GM21528 (cell line): ENCODE measurements at regions not wholly inside any gene's neighbourhood (a gene's known extent, or its start where the extent isn't known, plus 50 kb on each side); places are given as distances from the start of the nearest gene placed in this dataset.

Experiments used
- ATAC-seq: cut with Tn5 transposase; IDR thresholded peaks from one replicate; pipeline ENCODE4 v1.9.1; 2021; ENCODE audit warnings: mild to moderate bottlenecking, moderate library complexity; ENCODE audit not compliant: unreplicated experiment, low FRiP score

DNA sequence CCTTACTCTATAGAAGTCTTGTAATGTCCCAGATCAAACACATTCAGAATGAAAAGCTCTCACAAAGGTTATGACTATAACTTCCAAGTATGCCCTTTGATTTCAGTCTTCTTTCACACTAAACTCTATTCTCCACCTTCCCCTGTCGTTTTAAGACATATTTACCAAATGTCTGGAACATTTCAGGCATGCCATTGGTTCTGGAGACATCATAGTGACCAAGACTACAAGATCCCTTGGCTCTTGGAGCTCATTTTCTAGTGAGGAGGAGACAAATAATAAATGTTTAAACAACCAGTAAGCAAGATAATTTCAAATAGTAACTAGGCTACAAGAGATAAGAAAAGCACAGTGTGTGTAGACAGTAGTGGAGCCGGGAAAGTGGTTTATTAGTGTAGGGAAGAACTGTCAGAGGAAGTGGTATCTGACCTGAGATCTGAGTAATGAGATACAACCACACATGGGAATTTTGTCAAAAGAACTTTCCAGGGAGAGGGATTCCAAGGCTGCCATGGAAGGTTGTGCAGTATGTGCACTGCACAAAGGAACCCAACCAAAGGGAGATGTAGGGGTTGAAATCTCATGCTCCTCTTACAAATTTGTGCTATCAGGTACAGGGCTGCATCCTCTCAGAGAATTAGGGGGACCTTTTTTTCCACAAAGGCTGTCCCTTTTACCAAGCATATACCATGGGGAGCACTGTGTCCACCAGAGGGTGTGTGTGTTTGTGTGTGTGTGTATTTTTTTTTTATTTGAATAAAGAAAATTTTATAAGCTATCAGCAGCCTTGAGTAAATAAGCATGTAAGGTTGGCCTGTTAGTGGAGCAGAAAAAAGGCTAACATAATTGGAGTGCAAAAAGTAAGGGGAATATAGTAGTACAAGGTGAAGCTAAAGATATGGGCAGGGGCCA lies 1279.1 kb upstream of the WWC1 start:
- no peak for ATAC-seq

DNA sequence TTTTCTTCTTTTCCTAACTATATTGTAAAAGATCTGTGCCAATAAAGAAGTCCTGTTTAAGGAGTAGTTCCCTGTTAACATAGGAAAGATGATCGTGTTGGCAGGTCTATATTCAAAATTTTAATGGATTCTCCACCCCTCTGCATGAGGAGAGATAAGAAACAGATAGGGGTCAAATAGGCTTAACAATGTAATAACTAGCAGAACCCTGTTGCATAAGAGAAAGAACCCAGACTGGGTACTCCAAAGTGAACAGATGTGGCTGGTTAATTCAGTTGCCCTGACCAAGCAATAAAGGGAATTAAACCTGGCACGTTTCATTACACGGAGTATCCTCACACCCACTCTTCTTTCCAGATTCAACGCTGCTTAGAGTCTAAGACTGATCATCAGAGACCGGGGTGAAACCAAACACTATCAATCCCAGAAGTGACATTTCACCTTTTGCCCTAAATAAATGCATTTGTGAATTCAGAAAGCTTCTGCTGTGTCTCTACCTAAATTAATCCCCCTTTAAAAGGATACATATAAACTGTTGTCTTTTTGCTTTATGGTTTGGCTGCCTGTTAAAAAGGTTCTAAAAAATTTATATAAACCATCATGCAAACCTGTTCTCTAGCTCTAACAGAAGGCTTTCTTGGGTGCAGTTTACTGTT lies 1276.9 kb upstream of the WWC1 start:
- ATAC-seq = no peak

DNA sequence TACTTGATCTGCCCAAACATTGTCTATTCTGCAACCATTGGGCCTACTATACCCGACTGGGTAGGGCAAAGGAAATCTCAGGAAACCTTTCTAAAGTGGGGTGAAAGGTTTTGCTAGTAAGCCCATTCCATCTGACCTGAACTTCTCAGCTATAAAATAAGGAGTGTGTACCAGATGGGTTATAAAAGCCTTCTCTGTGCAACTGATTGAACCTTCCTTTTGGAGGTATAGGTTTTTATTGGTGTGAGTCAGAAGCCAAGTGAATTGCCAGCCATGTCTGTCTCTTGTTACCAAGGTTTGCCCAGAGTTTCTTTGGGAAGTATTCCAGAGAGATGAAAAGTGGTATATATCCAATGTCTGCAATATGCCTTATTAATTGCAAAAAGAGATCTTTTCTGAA lies 1271.0 kb upstream of the WWC1 start:
- no peak for ATAC-seq

DNA sequence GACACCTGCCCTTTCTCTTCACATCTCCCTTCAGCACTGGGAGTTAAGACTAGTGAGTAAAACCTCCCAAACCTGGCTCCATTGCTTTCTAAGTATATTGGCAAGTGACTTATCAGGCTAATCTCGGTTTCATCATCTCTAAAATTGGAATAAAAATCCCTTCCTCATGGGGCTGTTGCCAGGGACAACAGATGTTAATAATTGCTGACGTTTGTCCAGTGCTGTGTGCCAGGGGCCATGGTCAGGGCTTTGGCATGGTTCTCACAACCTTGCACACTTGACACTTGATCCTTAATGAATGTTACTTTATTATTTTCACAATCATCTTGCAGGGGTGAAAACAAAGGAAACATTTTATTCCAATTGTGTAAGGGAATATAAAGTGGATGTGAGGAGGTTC lies 1262.0 kb upstream of the WWC1 start:
- no peak for ATAC-seq

DNA sequence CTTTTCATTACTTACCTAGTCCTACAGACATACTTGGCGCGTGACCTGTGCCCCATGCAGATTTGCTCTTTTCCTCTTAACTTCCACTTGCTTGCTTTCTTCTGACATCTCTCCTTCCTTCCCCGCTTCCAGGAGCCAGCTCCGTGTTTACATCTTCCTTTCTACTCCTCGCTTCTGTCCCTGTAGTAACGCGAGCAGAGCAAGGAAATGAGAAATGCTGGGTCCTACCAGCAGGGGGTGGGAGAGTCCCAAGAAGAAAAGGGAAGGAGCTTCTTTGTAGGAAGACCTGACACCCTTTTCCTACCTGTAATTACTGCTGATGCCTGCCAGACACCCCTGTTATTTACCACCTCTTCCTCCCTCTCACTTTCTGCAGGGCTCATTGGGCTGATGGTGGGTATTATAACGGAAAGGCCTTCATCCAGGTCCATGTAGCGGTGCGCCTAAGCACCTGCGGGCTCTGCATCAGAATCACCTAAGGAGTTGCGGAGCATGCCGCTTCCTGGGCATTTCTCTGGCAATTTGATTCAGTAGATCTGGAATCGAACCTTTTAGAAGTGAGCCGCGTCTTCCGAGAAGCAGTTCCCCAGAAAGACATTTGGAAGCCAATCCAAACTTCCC lies 1260.8 kb upstream of the WWC1 start:
- no peak for ATAC-seq

DNA sequence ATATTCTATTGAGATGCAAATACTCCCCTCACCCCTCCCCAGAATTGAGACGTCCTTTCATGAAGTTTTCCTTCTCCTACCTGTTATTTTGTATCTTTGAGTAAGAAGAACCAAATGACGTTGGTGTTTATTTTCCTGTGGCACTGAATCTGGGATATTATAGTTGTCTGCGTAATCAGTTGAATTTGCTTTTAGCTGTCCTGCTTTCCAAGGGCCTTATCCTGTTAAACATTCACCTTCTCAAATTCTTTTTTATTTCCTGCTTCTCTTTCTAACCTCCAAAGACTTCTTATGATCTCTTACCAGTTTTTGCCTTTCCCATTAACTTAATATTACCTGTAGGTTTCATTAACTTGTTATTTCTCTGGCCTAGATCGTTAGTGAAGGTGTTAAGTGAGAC lies 1254.9 kb upstream of the WWC1 start:
- ATAC-seq = no peak

DNA sequence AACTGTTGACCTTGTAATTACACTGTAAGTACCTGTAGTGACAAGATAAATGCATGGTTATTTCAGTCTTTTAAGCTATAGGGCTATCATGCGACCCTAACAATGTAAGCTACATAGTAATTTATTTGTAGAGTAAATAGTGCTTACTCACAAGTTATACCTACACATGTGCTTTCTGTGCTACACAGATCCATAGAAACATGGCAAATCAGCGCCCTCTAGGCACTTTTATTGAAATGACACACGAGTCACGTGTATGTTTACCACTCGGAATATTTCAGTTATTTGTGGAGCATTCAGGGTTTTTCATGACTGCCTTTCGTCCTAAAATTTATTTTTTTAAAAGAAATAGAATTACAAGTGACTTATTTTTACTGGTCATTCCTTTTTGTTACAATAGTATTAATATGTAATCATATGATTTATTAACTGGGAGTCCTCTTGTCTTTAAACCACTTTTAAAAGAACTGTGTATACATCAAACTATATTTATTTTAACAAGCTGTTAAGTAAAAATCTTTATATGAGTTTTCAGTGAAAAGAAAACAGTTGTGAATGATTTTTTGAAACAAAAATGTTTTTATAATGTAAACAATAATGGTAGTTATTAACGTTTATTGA lies 1242.3 kb upstream of the WWC1 start:
- ATAC-seq = no peak

DNA sequence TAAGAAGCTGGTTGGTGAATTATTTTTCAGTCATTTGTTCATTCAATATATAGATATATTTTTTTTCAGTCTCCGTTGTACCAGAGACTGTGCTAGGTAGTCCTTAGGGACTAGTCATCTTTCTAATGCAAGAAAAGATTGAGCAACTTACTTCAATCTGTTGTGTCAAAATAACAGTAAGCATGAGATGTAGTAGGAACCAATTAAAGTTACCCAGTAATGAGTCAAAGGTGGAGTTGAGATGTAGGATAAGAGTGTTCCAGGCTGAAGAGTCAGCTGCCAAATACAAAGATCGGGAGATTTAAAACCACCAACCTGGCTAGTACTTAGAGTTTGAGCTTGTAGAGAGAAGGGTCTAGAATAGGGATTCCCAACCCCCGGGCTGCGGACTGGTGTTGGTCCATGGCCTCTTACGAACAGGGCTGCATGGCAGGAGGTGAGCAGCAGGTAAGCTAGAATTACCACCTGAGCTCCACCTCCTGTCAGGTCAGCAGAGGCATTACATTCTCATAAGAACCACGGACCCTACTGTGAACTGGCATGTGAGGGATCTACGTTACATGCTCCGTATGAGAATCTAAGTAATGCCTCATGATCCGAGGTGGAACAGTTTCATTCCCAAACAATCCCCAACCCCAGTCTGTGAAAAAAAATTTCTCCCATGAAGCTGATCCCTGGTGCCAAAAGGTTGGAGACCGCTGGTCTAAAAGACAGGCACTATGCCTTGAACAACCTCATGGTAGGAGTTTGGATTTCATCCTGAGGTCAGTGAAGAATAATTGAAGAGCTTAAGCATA lies 1241.5 kb upstream of the WWC1 start:
- ATAC-seq = no peak

DNA sequence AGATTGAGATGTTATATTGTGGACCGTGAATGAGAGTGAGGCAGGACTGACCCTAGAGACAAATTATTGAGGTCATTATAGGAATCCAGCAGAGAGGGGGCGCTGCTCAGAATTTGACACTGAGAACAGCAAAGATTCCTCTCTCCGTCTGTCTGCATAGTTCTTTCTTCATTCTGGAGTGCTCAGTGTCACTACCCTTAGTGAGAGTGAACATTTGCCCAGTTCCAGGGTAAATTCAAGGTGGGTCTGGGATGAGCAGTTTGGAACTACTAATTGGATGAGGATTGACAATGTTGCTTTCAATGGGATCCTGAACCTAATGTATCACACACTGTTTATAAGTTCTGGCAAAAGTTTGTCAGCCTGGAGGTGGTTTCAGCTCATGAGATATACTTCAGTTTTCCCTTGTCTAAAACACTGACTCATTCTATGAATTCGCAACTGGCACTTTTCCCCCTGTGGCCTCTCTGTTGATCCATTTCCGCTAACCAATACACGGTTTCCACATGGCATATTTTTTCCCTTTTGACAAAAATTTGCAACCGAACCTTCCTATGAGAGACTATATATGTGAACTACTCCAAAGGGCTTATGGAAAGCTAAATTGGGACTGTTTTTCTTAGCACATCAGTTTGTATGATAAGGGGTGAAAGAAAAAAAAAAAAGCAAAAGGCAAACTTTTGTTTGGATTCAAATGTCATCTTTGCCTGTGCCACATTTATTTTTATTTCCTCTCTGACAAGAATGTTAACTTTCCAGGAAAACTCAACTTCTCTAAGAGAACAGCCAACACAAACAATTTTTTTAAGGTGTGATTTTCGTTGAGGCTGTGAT lies 1240.7 kb upstream of the WWC1 start:
- ATAC-seq = no peak

DNA sequence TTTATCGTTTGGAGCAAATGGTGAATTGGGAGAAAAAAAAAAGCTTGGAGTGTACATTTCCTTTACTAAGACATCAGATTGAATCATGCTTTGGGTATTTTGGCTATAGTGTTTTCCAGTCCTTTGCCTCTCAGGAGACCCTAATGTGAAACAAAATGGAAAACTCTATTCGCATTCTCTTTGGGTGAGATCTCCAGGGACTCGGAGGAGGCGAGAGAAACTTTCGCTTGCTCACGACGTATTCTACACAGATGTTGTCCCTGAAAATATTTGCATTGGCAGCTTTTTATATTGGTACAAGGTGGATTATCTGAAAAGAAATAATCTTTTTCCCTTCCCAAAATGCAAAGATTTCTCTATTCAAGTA lies 1240.1 kb upstream of the WWC1 start:
- no peak for ATAC-seq

DNA sequence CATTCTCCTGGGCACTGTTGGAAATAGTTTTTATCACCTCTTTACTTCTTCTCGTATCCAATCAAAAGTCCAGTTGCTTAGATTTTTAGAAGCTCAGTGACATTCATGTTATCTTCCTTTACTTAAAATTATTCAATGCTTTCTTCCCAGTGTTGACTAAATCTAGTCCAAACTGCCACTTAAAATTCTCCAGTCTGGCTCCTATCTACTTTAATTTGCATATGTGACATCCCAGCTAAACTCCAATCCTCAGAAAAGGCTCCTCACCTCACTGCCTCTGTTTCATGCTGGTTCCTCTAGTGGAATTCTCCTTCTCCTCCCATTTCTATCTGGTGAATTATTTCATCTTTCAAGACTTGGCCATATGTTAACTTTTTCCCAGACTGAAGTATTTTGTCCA lies 1238.7 kb upstream of the WWC1 start:
- ATAC-seq = no peak

DNA sequence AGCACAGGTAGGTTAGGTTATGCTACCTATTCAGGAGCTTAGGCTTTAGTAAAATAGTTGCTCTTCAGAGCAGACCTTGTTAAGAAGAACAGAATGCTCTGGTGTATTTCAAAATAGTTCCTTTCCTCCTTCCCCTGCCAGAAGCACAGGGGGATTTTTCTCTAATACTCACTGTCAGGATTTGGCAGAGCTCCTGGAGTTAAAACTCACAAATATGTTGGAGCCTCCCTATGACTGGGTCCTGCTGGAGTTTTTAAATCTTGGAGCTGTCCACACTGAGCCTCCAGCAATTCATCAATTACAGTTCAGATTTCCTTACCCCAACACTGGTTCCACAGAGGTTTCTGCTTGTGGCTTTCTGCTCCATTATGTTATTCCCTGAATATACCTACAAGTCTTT lies 1233.8 kb upstream of the WWC1 start:
- ATAC-seq = no peak

DNA sequence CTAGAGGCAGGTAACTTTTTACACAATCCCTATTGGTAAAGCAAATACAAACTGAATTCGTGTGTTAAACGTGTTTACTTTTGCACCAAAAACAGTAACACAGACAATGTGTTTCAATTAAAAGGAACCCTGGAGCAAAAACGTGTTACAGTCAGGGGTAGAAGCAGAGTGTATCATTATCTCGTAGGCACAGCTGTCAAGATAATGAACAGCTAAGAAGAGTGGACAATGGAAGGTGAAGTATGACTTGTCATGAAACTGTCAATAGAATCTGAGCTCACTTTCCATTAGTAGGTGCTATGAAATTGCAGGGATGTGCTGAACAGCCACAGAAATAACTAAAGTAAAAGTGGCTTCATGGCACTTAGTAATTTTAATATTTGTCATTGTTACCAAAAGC lies 1229.8 kb upstream of the WWC1 start:
- ATAC-seq = no peak

DNA sequence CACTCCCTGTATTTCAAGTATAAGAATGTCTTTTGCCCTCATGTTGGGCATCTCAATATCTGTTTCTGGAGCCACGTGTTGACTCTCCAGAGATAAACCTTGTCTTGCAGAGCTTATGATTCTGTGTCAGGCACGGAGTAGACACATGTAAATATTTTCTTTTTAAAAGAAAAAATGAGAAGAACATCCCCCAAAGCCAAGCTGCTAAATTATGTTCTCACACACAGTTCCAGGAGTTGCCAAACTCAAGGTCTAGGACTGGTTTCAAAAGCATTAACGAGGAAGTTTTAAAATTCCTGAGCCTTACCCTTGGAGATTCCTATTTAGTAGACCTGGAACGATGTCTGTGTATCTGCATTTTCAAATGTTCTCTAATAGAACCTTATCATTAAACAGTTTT lies 1228.3 kb upstream of the WWC1 start:
- no peak for ATAC-seq

DNA sequence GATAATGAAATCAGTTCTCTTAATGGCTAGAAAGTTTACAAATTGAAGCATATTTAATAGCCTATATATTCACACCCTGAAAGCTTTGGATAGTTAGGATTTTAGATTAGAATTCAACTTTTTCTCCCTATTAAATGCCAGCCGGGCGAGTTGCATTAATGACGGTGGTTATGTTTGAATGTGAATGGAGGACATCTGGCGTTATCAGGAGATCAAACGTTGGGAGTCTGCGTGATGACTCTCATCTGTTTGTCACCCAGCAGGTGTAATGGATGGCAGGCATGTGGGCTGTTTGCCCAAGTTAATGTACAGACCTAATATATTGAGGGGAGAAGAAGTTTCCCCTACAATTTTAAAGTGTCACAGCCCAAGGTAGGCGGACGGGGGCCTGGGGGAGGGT lies 1227.7 kb upstream of the WWC1 start:
- ATAC-seq = no peak

DNA sequence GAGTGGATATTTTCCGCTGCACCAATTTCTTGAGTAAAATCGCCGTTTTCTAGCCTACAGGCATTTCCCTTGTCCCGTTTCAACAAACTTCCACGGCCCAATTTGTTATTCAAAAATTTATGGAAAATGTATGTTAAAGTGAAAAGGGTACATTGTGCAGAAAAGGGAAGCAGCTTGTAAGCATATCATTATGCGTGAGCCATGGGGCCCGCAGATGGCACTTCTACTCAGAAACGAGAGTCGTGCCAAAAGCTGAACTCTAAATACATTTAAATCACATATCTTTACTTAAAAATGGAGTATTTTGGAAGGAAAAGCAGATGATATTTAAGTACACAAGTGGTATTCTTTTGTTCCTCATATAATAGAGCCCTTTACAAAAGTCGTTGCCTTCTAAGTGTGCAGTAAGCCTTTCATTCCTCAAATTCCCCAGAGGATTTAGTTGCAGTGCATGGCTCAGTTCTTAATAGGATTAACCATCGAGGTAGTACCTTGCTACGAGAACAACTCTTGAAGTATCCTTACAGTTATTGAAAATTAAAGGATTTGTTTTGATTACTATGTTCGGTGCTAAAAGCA lies 1227.2 kb upstream of the WWC1 start:
- no peak for ATAC-seq

DNA sequence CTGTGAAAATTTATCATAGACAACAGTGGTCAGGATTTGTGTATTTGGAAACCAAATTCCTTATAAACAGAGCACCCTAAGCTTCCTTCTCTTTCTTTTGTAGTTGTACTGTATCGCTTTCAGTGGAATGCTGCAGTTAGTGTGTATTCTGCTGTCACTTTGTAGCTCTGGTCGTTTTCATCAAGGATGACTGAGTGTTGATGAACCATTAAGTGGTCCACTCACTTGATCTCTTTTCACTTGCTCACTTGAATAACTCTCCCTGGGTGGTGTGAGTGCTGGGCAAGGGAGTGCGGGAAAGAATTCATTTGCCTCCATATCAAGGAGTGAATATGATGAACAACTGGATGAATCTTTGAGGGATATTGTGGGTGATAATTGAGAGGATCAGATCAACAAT lies 1225.7 kb upstream of the WWC1 start:
- no peak for ATAC-seq

DNA sequence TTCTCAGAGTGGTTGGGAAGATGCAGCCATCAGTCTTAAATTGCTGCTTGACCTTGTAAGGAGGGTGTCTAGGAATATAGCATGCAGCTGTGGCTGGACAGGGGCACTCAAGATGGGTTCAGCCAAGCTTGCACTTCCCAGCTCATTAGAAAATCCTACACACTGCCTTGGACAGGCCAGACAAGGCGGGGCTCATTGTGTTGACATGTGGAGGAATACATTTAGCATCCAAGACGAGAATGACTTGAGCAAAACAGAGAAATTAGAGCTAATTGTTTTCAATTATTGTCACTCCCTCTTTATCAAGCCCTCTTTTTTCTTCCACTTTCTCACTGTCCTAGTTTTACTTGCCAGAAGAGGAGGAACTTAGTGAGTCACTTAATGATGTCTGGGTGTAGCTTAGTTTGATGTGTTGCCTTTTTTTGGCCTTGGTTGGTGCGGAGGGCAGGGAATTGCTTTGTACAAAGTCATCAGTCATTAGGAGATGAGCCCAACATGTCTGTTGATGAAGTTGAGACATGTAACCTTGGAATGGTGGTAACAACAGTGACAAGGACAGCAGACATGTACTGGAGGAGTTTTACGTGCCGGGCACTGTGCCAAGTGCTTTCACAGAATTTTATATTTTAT lies 1219.3 kb upstream of the WWC1 start:
- no peak for ATAC-seq

DNA sequence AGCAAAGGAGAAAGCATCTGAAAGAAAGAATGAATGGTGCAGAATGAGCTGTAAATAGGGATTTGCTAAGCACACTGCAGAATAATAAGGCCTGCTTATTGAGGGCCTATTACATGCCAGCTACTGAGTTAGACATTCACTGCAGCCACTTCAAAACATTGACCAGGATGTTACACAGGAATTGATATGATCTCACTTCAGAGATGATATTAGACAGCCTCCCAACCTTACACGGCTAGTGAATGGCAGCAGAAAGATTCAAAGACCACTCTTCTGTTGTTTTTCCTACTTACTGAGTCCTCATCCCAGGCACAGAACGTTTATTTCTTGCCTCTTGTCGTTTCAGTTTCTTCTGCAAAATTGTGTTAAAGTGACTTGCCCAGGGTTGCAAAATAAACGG lies 1209.9 kb upstream of the WWC1 start:
- ATAC-seq = no peak
